ENCODE measurements at regions not wholly inside any gene's neighbourhood (a gene's known extent, or its start where the extent isn't known, plus 50 kb on each side); places are given as distances from the start of the nearest gene placed in this dataset.

GRCh38 chr5:9799606-9800005 is 169.5 kb upstream of the TAS2R1 start:
- no peak for TF ChIP-seq CTCF (IDR thresholded peaks at IDR 0.05)
- TF ChIP-seq POLR2A (IDR thresholded peaks at IDR 0.05) = no peak

Measured in uterus (tissue), 2 donors.